Fibroblast of the conjunctiva (primary cell): ENCODE measurements at regions not wholly inside any gene's neighbourhood (a gene's known extent, or its start where the extent isn't known, plus 50 kb on each side); places are given as distances from the start of the nearest gene placed in this dataset.
"Not testable (repeated sequence)": the region's sequence is repeated elsewhere in the genome, so short reads cannot be mapped to it uniquely, and the experiment has no call there.

Experiments
- DNase-seq: peaks from one replicate; pipeline ENCODE4 v3.0.0-alpha.2; 2010; ENCODE audit warnings: low read depth

DNA sequence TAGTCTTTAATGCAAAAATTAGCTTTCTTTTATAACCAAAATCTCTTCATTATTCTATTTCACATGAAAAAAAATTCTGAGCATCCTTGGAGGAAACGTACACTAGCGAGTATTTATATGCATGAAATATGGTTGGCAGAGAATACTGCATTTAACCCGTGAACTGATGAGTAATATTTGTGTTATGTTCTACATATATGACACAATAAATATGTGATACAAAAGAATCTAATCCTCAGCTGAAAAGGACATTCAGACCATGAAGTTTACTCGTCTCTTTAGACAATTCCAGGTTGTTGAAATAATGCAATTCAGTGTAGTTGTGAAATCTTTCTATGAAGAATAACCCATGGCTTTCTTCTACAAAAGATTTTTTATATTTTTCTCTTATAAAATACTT is 524.8 kb upstream of the MAN1A1 start:
- DNase-seq, result no peak

DNA sequence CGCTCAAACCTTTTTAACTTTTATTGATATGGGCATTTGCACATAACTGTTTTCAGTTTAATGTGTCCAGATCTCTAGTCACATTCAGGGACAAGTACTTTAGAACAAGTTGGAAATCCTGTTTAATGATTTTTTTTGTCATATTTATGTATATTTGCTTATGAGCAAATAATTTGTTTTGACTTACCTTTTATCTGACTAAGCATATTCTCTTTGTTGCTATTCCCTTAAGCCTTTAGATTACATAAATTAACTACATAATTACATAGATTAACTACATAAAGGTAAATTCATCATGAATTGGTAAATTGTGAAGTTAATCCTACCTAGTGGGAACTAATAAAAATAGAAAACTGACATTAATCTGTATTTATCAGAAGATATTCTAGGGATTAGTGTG is 523.5 kb upstream of the MAN1A1 start:
- no peak for DNase-seq

DNA sequence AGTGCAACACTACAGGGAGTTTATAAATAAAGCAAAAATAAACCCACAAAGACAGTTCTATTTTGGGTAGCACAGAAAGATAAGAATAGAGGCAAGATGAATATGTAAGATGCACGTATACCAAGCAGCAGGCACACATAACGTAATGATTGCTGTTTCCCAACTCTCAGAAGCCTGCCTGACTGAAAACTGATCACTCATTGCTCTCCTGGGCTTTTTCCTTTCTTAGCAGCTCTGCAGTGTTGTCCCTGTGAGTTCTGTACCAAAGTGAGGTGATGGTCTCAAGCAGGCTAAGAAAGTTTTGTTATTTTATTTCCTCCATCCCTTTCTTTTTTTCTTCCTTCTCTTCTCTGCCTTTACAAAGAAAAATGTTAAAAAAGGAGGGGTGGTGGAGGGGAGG is 522.0 kb upstream of the MAN1A1 start:
- DNase-seq, result no peak

DNA sequence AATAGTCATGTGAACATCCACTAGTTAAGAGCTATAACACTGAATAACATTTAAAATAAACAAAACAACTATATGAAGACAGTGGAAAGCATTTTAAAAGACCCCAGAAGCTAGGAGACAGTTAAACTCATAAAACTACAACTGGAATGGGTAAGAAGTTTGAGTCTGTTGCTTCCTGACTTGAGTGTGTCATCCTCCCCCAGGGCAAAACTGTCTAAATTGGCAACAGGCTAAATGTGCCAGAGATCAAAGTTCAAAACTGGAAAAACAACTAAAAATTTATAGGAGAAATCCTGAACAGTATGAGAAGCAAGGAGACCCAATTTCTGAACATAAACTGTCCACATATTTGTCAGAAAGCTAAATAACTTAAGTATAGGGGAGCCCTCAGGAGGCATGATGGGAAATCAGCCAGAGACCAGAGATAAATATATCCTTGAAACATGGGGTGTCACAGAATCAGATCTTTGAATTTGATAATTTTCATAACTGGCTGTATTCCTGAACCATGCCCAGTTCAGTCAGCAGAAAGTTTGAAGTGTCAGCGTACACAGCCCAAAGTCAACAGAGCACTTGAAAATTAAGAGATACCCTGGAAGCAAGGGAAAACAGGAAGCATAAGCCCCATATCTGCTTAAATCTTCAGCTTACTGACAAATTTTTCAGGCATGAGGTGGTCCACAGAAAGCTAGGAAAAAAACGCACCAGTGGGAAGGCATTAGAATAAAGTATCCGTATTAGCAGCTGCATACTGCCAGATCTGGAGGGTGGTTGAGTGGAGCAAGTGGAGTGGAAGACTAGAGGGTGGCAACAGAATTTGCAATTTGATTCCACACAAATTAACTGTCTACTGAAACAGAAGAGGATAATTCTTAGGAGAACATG is 516.1 kb upstream of the MAN1A1 start:
- DNase-seq, result no peak

DNA sequence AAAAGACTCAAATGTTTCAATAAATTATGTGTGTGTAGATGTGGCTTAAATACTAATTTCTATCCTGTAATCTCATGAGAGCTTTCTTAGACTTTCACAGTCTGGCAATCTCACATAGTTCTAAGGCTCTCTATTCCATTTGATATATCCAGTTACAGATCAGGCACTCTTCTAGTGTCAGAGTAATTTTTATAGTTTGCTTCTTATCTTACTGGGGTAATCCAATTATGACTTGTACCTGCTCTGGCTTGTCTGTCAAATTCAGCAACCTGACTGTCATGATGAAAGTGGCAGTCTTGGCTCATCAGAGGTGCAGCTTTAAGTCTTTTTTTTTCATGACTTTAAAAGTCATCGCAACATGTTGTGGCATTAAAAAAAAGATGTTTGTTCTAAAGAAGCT is 513.2 kb upstream of the MAN1A1 start:
- DNase-seq, result no peak

DNA sequence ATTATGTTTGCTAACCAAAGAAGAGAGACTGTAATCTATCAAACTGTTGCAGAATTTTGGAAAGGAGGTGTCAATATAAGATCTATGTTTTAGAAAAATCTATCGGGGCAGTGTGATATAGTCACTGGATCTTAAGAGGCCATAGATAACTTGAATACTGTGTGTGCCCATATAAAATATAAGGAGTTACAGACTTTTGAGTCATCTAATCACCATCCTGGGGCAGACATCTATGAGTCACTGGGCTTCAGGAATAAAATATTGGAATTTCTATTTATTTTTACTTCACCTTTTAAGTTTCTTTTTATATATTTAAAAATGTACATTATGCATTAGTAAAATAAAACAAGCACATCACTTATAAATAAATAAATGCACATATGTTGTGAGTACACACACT is 509.3 kb upstream of the MAN1A1 start:
- no peak for DNase-seq

DNA sequence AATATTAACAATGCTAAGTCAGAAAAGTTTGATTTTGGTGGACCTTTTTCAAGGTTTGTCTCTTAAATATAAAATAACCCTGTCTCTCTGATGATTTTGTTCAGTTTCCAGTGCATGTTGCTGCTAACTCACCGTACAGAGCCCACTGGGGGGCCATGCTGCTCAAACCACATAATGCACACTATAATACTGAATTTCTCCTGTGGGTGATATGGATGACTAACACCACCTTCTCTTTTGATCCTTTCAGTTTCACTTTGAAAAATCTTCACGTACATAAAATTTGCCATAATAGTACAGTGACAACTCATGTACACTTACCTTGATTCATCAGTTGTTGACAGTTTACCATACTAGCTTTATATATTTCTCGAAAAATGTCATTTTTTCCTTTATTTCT is 506.6 kb upstream of the MAN1A1 start:
- DNase-seq, result no peak

DNA sequence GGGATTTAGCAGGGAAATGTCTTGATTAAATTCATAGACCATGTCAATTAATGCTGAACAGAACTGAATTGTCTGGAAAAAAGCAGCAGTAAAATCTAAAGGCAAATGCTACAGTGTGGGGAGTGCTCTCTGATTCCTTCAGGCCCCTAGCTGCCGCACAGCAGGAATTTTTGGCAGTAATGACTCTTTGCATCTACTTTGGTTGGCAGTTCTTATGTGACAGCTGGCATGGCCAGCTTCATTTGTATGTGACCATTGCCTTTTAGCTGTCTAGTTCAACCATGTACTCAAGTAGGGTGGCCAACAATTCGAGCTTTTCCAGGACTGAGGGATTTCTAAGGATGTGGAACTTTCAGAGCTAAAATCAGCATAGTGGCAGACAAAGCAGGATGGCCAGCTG is 499.1 kb upstream of the MAN1A1 start:
- no peak for DNase-seq

DNA sequence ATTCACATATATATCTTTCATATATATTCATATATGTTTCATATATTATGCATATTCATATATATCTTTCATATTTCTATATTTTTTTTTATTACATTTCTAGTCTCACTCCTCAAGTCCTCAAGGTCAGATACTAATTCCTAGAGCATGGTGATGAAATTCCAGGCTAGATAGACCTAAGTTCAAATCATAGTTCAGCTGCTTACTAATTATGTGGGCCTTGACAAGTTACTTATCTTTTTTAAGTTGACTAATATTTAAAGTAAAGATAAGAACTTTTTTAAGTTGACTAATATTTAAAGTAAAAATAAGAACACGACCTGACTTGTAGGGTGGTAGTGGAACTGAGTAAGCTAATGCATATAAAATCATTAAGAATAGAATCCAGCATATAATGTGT is 495.6 kb upstream of the MAN1A1 start:
- DNase-seq, result no peak

DNA sequence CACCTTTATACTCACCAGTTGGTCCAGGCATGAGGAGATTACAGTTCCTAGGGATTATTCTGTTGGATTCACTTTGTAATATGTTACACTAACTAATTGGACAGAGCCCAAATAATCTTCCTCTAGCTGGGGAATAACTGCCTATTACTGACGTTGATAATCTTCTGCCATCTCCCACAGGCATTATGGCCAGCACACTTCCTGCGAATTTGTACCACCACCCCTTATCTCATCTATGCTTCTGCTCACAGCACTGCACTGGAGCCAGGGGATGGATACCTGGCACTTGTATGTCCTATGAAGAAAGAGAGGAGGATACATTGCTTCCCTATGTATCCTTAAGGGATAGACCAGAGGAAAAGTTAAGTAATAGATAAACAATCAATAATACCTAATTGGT is 494.8 kb upstream of the MAN1A1 start:
- DNase-seq, result no peak

DNA sequence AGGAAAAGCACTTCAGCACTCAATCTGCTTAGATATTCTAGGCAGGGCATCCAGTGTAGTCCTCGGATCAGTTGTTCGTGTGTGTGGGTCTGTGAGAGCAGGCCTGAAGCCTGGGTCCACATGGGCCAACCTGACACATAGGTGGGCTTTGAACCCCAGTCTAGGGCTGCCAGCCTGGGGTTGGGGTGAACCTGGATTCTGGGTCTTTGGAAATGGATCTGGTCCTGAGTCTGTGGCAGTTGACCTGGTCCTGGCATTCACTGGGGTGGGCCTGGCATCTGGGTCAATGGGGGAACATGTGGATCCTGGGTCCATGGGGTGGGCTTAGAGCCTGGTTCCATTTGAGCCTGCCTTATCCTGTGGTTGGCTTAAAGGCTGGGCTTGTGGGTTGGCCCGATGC is 492.6 kb upstream of the MAN1A1 start:
- DNase-seq, result no peak

DNA sequence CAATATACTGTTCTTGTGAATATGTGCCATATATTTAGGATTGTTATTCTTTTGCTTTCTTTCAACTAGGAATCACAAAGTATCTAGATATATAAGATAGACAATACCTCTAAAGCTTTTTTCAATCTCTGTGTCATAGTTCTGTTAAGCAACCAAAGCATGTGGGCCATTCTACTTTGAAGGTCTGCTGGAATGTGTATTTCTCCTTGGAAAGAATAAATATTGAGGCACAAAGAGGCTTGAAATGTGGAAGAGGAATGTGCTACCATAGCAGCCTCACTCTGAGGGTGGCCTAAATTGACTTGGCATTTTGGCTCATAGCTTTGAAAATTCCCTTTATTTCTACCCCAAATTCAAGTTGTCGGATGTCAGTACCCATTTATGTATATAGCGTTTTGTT is 488.5 kb upstream of the MAN1A1 start:
- no peak for DNase-seq

DNA sequence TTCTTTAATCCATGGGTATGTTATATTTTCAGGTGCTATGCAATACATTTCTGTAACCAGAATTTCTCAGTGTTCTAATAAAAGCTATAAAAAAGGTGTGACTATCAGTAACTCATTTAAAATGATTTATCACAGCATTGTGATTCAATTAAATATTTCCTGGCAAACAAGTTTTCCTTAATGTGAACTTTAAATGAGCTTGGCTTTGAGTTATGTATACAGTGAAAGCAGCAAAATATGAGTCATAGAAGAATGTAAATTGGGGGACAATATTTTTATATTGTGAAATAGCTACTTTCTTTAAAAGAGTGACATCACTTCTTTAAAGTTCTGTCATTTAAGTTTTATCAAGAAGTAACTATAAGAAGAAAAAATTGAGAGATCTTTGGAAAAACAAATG is 484.9 kb upstream of the MAN1A1 start:
- no peak for DNase-seq

DNA sequence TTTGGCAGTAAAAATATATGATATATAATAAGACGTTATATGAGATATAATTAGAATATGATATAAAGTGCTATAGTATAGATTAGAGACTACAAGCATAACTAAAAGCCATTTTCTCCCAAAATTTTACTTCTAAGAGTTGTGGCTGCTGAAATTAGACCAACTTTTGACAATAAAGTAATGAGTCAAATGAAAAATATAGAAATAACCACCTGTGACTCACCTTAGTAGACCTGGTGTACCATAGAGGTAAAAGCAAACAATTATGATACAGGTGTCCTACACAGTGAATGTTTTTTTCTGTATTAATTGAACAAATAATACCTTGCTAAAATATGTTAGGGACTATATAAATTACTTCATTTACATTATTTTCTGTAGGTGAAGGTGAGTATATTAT is 482.9 kb upstream of the MAN1A1 start:
- no peak for DNase-seq

DNA sequence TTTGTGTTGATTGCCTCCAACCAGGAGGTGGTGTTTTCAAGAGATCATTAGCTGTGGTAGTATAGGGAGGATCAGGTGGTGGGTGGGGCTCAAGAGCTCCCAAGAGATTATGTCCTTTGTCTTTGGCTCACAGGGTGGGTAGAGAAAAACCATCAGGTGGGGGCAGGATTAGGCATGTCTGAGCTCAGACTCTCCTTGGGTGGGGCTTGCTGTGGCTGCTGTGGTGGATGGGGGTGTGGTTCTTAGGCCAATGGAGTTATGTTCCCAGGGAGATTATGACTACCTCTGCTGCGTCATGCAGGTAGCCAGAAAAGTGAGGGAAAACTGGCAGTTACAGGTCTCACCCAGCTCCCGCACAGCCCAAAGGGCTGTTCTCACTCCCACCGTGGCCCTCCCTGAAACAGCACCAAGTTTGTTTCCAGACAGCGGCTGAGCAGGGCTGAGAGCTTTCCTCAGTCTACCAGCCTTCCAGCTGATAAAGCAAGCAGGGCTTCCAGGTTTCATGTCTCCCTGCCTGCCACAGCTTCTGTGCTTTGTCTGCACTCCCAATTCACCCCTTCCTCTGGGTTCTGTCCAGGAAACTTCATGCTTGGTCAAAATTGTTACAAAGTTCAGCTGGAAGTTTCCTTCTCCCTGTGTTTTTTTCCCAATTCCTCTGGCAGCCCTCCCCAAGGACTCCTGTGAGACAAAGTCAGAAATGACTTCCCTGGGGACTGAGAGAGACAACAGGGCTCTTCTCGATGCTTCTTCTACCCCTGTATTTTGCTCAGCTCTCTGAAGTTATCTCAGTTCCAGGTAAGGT is 481.1 kb upstream of the MAN1A1 start:
- no peak for DNase-seq

DNA sequence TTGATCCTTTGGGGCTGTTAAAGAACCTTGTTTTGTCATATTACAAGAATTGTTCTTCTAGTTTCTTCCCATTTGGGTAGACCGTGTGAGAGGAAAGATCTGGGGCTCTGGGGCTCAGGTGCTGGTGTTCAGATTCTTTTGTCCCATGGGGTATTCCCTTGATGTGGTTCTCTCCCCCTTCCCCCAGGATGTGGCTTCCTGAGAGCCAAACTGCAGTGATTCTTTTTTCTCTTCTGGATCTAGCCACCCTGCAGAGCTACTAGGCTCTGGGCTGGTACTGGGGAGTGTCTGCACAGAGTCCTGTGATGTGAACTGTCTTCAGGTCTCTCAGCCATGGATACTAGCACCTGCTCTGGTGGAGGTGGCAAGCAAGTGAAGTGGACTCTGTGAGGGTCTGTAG is 480.5 kb upstream of the MAN1A1 start:
- DNase-seq, result no peak

DNA sequence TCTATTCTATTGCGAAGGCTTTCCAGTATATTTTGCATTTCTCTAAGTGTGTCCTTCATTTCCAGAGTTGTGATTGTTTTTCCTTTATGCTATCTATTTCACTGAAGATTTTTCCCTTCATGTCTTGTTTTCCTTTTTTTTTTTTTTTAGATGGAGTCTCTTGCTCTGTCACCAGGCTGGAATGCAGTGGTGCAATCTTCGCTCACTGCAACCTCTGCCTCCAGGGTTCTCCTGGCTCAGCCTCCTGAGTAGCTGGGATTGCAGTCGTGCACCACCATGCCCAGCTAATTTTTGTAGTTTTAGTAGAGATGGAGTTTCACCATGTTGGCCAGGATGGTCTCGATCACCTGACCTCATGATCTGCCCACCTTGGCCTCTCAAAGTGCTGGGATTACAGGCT is 479.9 kb upstream of the MAN1A1 start:
- not testable (repeated sequence) for DNase-seq

DNA sequence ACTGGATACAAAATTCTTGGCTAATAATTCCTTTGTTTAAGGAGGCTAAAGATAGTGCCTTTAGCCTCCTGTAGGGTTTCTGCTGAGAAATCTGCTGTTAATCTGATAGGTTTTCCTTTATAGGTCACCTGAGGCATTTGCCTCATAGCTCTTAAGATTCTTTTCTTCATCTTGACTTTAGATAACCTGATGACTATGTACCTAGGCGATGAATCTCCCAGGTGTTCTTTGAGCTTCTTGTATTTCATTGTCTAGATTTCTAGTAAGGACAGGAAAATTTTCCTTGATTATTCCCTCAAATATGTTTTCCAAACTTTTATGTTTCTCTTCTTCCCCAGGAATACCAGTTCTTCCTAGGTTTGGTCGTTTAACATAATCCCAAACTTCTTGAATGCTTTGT is 479.4 kb upstream of the MAN1A1 start:
- no peak for DNase-seq

DNA sequence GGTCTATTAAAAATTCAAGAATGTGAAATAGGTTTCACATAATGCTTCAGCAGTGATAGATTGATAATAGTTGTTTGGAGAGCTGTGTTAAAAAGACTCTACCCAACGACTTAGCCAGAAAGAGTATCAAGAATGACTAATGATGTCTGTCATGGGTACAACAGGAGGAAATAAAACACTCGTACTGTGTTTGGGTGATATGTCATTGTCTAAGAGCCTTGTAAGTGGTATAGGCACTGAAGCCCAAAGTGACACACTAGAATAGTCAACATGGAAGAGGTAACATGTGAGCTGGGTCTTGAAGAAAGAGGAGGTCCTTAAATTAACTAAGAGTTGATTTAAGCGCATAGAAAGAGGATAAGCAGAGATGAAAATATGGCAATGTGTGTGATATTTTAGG is 471.8 kb upstream of the MAN1A1 start:
- no peak for DNase-seq

DNA sequence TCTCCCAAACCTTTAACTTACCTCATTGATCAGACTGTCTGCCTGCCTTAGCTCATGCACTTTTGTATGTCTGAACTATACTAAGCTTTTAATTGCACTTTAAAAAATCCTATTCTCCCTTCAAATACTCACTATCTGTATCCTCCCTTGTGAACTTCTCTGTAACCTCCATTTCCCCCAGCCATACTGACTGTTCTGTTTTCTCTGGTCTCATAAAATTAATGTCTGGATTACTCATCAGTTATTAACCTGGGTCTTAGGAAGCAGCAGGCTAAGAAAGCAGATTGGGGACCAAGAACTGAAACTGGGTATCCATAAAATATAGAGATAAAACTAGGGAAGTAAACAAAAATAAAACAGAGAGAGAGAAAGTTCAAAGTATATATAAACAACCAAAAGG is 469.3 kb upstream of the MAN1A1 start:
- DNase-seq, result no peak

DNA sequence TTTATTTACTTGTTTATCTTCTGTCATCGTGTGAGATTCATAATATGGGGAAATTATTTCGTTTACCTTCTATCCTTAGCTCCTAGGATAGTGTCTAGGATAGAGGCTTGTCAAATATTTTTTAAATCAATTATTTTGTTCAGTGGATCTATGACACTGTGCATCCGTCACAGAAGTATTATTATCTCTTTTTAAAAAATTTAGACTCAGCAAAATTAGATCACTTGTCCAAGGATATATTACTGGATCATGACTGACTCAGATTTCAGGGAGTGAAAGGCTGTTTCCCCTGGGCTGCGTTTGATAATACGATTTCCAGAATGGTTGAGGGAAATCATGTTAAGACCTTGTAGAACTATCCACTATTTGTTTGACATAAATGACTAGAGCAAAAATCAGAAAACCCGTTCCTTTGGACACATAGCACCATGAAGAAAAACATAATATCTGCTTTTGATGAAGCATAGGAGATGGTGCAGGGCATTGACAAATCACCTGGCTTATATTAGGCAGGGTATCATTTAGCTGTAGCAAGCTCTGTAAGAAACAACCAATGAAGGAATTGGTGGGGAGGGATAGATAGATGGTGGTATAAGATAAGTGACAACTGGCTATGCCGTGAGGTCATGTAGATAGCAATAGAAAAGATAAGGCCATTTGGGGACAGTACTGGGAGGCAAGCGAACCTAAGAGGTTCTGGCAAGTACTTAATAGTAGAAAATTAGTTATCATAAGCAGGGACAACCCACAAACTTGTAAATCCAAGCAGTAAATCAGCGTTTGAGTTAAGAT is 465.2 kb upstream of the MAN1A1 start:
- DNase-seq, result no peak

DNA sequence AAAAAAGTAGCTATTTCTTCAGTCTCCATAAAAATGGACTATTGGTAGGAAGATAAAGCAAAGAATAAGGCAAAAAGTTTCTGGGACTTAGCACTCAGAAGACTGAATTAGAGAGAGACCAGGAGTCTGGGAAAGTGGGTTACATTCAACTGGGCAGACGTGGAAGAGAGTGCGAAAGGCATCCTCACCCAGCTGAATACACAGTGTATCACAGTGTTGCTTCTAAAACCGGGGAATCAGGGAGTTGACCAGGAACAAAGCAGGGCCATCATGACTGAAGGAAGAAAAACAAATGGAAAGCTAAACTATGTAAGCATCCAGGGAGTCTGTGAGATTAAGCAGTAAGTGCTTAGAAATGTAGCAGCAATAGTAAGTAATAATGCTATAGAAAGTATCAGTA is 452.9 kb upstream of the MAN1A1 start:
- no peak for DNase-seq

DNA sequence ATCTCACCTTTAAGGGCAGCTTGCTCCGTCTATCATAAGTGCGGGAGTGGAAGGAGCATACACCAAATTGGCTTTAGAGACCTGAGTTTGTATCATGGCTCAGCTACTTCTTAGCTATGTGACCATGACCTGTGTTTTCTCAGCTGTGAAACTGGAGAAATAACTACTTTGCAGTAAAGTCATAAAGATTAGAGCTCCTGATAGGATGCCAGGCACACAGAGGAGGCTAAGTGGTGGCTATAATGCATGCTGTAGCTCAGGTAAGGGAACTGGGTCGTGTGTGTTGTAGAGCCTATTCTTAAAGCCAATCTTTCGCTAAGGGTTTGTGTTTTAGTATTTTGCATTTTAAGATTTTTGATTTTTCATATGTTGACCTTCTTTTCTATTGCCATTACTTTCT is 451.5 kb upstream of the MAN1A1 start:
- DNase-seq, result no peak
